Activated T-cell treated with anti-CD3 and anti-CD28 coated beads, Interleukin-2, amount 50 U/mL, for 4 hours (primary cell): ENCODE measurements at regions not wholly inside any gene's neighbourhood (a gene's known extent, or its start where the extent isn't known, plus 50 kb on each side); places are given as distances from the start of the nearest gene placed in this dataset.

Experiments
- ATAC-seq, 2 donors: fragments of 200-7000 bp; cut with Tn5 transposase; one replicate each; pipeline ENCODE4 v1.10.0; 2021
- DNase-seq: peaks from one replicate; pipeline ENCODE4 v3.0.0-alpha.2; 2020
- H3K27me3 Mint-ChIP-seq: one replicate; pipeline ENCODE4 v1.8.0; 2021; ENCODE audit warnings: low read depth, mixed read lengths
- H3K36me3 Mint-ChIP-seq: one replicate; pipeline ENCODE4 v1.8.0; 2022; ENCODE audit warnings: mixed read lengths; ENCODE audit not compliant: insufficient read depth
- H3K4me1 Mint-ChIP-seq: one replicate; pipeline ENCODE4 v1.8.0; 2021; ENCODE audit warnings: low read depth, mixed read lengths
- H3K4me3 Mint-ChIP-seq: one replicate; pipeline ENCODE4 v1.8.0; 2021; ENCODE audit warnings: mild to moderate bottlenecking, moderate library complexity, mixed read lengths
- H3K9me3 Mint-ChIP-seq: one replicate; pipeline ENCODE4 v1.8.0; 2021; ENCODE audit warnings: mixed read lengths

GRCh38 chr21:16945580-16945979 is 567.3 kb upstream of the CXADR start:
- Mint-ChIP-seq H3K4me1 (no peaks in the 10 kb centered on the region), H3K36me3 (no peaks in the 10 kb centered on the region), H3K27me3 (no peaks in the 10 kb centered on the region), H3K4me3 (no peak overlapping the region), H3K9me3 (peaks cover 34% of the 10 kb centered on the region)
- ATAC-seq, result no peak
- DNase-seq, result no peak

DNA sequence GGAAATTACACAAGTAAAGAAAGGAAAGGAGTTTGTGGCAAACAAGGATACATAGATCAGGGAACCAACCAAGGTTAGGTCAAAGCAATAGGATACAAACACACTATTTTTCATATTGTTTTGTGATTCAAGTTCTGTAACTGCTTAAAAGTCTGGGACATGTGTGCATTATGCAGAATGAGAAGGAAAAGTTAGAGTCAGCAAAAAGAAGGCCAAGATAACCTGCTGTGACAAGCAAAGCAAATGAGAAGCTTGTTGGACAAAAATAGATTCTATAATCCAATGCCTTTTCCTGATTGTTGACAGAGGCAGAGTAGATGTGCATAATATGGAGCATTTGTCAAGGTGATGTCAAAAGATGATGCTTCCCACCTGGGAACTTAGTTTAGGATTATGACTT is 556.0 kb upstream of the CXADR start:
- ATAC-seq, result no peak
- H3K36me3 Mint-ChIP-seq, result no peaks in the 10 kb centered on the region

GRCh38 chr21:16965424-16965823 is 547.4 kb upstream of the CXADR start:
- H3K27me3 Mint-ChIP-seq, result no peaks in the 10 kb centered on the region
- H3K9me3 Mint-ChIP-seq, result peaks cover 18% of the 10 kb centered on the region
- H3K4me1 Mint-ChIP-seq, result no peaks in the 10 kb centered on the region
- no peaks in the 10 kb centered on the region for H3K36me3 Mint-ChIP-seq
- no peak for ATAC-seq
- H3K4me3 Mint-ChIP-seq, result no peak overlapping the region
- DNase-seq, result no peak

More for the DNA sequence above, 556.0 kb upstream of the CXADR start:
- no peak for DNase-seq
- no peak overlapping the region for H3K4me3 Mint-ChIP-seq
- H3K4me1 Mint-ChIP-seq, result no peaks in the 10 kb centered on the region
- H3K9me3 Mint-ChIP-seq, result peaks cover 10% of the 10 kb centered on the region
- no peaks in the 10 kb centered on the region for H3K27me3 Mint-ChIP-seq

GRCh38 chr21:16968436-16968835 is 544.4 kb upstream of the CXADR start:
- Mint-ChIP-seq H3K9me3 (peaks cover 11% of the 10 kb centered on the region), H3K36me3 (no peaks in the 10 kb centered on the region)
- DNase-seq, result no peak

DNA sequence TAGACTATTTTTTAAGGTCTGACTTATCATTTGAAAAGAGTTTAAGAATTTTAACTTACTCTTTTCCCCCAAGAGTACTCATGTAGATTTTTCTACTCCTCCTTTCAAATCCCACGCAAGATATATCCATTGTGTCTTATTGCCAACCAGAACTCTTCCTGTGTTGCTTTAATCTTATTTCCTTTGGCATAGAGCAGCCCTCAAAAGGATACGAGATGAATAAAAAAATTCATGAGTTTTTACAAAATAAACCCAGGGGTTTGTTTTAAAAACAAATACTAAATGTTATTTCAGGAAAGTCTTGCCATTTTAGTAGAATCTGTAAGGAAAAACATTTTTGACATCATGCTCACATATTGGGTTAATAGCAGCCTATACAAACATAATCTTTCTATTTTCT is 543.2 kb upstream of the CXADR start:
- H3K9me3 Mint-ChIP-seq, result peaks cover 12% of the 10 kb centered on the region
- H3K4me3 Mint-ChIP-seq, result no peak overlapping the region
- ATAC-seq, result no peak
- H3K4me1 Mint-ChIP-seq, result no peaks in the 10 kb centered on the region
- H3K36me3 Mint-ChIP-seq, result no peaks in the 10 kb centered on the region
- no peaks in the 10 kb centered on the region for H3K27me3 Mint-ChIP-seq
- no peak for DNase-seq

More at GRCh38 chr21:16968436-16968835, 544.4 kb upstream of the CXADR start:
- H3K4me1 Mint-ChIP-seq, result no peaks in the 10 kb centered on the region
- H3K27me3 Mint-ChIP-seq, result no peaks in the 10 kb centered on the region
- H3K4me3 Mint-ChIP-seq, result no peak overlapping the region
- ATAC-seq, result no peak

GRCh38 chr21:16974060-16974459 is 538.8 kb upstream of the CXADR start:
- DNase-seq (no peak), ATAC-seq (no peak)
- Mint-ChIP-seq H3K36me3 (no peaks in the 10 kb centered on the region), H3K27me3 (no peaks in the 10 kb centered on the region), H3K9me3 (peaks cover 8% of the 10 kb centered on the region), H3K4me1 (no peaks in the 10 kb centered on the region), H3K4me3 (no peak overlapping the region)

GRCh38 chr21:16976193-16976592 is 536.6 kb upstream of the CXADR start:
- H3K36me3 Mint-ChIP-seq, result no peaks in the 10 kb centered on the region
- no peak overlapping the region for H3K4me3 Mint-ChIP-seq
- DNase-seq (no peak), ATAC-seq (no peak)
- no peaks in the 10 kb centered on the region for H3K27me3 Mint-ChIP-seq
- H3K9me3 Mint-ChIP-seq, result peaks cover 13% of the 10 kb centered on the region
- H3K4me1 Mint-ChIP-seq, result no peaks in the 10 kb centered on the region

GRCh38 chr21:16978309-16978895 is 534.4 kb upstream of the CXADR start:
- no peaks in the 10 kb centered on the region for H3K27me3 Mint-ChIP-seq
- no peaks in the 10 kb centered on the region for H3K4me1 Mint-ChIP-seq
- DNase-seq (no peak), ATAC-seq (no peak)
- no peaks in the 10 kb centered on the region for H3K36me3 Mint-ChIP-seq
- peaks cover 11% of the 10 kb centered on the region for H3K9me3 Mint-ChIP-seq
- no peak overlapping the region for H3K4me3 Mint-ChIP-seq

GRCh38 chr21:16979574-16979973 is 533.3 kb upstream of the CXADR start:
- H3K27me3 Mint-ChIP-seq, result no peaks in the 10 kb centered on the region
- ATAC-seq (no peak), DNase-seq (no peak)
- H3K4me1 Mint-ChIP-seq, result no peaks in the 10 kb centered on the region
- H3K36me3 Mint-ChIP-seq, result no peaks in the 10 kb centered on the region
- no peak overlapping the region for H3K4me3 Mint-ChIP-seq
- H3K9me3 Mint-ChIP-seq, result peaks cover 13% of the 10 kb centered on the region

- H3K27me3 Mint-ChIP-seq, result no peaks in the 10 kb centered on the region
- DNase-seq (no peak), ATAC-seq (no peak)
- no peaks in the 10 kb centered on the region for H3K4me1 Mint-ChIP-seq
- peaks cover 14% of the 10 kb centered on the region for H3K9me3 Mint-ChIP-seq
- no peak overlapping the region for H3K4me3 Mint-ChIP-seq
- H3K36me3 Mint-ChIP-seq, result no peaks in the 10 kb centered on the region
Measured at GRCh38 chr21:16983420-16983819, 529.4 kb upstream of the CXADR start.

GRCh38 chr21:16992448-16992847 is 520.4 kb upstream of the CXADR start:
- H3K27me3 Mint-ChIP-seq, result no peaks in the 10 kb centered on the region
- no peaks in the 10 kb centered on the region for H3K4me1 Mint-ChIP-seq
- DNase-seq, result no peak
- ATAC-seq, result no peak
- H3K4me3 Mint-ChIP-seq, result no peak overlapping the region
- no peaks in the 10 kb centered on the region for H3K36me3 Mint-ChIP-seq
- H3K9me3 Mint-ChIP-seq, result peaks cover 12% of the 10 kb centered on the region

DNA sequence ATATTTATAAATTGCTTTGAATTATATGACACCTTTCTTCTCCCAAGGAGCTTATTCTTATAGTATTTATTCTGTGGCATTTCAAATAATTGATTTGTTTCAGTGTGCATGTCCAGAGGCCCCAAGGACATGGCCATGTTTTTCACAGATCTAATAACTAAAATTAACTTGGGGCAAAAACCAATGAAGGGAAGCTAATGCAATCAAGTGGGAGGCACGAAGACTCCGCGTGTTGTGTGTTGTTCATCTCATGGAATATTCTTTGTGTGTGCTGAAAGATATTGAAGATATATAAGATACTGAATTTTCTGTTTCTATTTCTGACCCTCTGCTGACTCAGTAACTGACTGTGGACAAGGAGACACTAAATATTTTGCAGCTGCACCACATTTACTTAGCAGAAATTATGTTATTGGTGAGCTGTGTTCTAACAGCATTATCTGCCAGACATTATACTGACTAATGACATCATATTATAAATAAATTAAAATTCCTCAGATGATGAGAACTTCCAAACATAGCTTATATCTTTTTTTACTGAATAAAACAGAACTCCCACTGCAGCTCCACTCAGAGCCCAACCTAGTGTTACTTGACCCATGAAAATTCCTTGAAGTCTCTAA is 519.3 kb upstream of the CXADR start:
- Mint-ChIP-seq H3K4me3 (no peak overlapping the region), H3K9me3 (peaks cover 6% of the 10 kb centered on the region), H3K27me3 (no peaks in the 10 kb centered on the region), H3K36me3 (no peaks in the 10 kb centered on the region), H3K4me1 (no peaks in the 10 kb centered on the region)
- no peak for DNase-seq
- no peak for ATAC-seq

GRCh38 chr21:17002594-17003257 is 510.1 kb upstream of the CXADR start:
- ATAC-seq (no peak), DNase-seq (no peak)
- Mint-ChIP-seq H3K27me3 (no peaks in the 10 kb centered on the region), H3K4me1 (no peaks in the 10 kb centered on the region), H3K9me3 (peaks cover 28% of the 10 kb centered on the region), H3K4me3 (no peak overlapping the region), H3K36me3 (no peaks in the 10 kb centered on the region)

GRCh38 chr21:17003258-17003615 is 509.6 kb upstream of the CXADR start:
- ATAC-seq, result no peak

GRCh38 chr21:17003763-17004373 is 509.0 kb upstream of the CXADR start:
- H3K36me3 Mint-ChIP-seq, result no peaks in the 10 kb centered on the region

More at GRCh38 chr21:17003258-17003615, 509.6 kb upstream of the CXADR start:
- Mint-ChIP-seq H3K4me3 (no peak overlapping the region), H3K36me3 (no peaks in the 10 kb centered on the region), H3K27me3 (no peaks in the 10 kb centered on the region), H3K4me1 (no peaks in the 10 kb centered on the region), H3K9me3 (peaks cover 28% of the 10 kb centered on the region)
- no peak for DNase-seq

More at GRCh38 chr21:17003763-17004373, 509.0 kb upstream of the CXADR start:
- peak; percentile 63 to 79 for ATAC-seq
- Mint-ChIP-seq H3K27me3 (no peaks in the 10 kb centered on the region), H3K4me3 (no peak overlapping the region), H3K4me1 (no peaks in the 10 kb centered on the region), H3K9me3 (peaks cover 27% of the 10 kb centered on the region)
- no peak for DNase-seq
